Thyroid gland (tissue), 4 donors: ENCODE measurements at regions not wholly inside any gene's neighbourhood (a gene's known extent, or its start where the extent isn't known, plus 50 kb on each side); places are given as distances from the start of the nearest gene placed in this dataset.

Experiments used
- POLR2A ChIP-seq, 2 donors: fragments of 450-650 bp; IDR thresholded peaks; one replicate each; pipeline ENCODE4 v1.6.1; 2017; ENCODE audit warnings: antibody characterized with exemption in 2 of 2, mild to moderate bottlenecking in 2 of 2, moderate library complexity in 1 of 2
- TF ChIP-seq, protein P1 (sequence below), 6 experiments: fragments of 200-600 bp in 3 of 6; fragments of 450-650 bp in 3 of 6; sonication (generic) in 3 of 6; IDR thresholded peaks; one replicate each; pipeline ENCODE4 v1.5.1; 2016 to 2019; ENCODE audit warnings: antibody characterized with exemption in 6 of 6, mild to moderate bottlenecking in 2 of 6, inconsistent platforms in 1 of 6, moderate library complexity in 1 of 6

DNA sequence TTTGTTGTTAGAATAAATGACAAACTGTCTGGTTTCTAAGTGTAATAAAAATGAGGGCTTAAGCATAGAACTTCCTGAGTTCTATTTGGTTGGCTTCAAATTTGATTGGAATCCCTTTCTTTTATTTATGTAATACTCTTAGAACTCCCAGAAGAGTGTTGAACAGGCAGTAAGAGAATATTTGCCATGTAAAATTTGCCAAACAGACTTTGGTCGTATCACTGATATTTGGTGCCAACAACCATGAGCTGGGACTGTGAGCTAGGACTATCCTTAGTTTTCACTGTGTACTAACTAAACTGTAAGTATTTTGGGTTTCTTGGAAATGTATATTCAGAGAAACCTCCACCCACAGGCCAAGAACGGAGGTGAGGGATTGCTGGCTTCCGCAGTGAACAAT lies 971.2 kb upstream of the SOX9 start:
- TF ChIP-seq, protein P1, sequence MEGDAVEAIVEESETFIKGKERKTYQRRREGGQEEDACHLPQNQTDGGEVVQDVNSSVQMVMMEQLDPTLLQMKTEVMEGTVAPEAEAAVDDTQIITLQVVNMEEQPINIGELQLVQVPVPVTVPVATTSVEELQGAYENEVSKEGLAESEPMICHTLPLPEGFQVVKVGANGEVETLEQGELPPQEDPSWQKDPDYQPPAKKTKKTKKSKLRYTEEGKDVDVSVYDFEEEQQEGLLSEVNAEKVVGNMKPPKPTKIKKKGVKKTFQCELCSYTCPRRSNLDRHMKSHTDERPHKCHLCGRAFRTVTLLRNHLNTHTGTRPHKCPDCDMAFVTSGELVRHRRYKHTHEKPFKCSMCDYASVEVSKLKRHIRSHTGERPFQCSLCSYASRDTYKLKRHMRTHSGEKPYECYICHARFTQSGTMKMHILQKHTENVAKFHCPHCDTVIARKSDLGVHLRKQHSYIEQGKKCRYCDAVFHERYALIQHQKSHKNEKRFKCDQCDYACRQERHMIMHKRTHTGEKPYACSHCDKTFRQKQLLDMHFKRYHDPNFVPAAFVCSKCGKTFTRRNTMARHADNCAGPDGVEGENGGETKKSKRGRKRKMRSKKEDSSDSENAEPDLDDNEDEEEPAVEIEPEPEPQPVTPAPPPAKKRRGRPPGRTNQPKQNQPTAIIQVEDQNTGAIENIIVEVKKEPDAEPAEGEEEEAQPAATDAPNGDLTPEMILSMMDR (IDR thresholded peaks at IDR 0.05) = no peak
- TF ChIP-seq POLR2A (IDR thresholded peaks at IDR 0.05) = no peak
